Astrocyte (in vitro differentiated cells and primary cell): ENCODE measurements at regions not wholly inside any gene's neighbourhood (a gene's known extent, or its start where the extent isn't known, plus 50 kb on each side); places are given as distances from the start of the nearest gene placed in this dataset.

Source experiments
- EZH2 ChIP-seq: IDR thresholded peaks from 2 replicates; pipeline ENCODE4 v1.6.1; 2012; ENCODE audit warnings: mild to moderate bottlenecking, low read length, inconsistent platforms; ENCODE audit not compliant: insufficient read depth
- TF ChIP-seq, protein P1 (sequence below): IDR thresholded peaks from 2 replicates; pipeline ENCODE4 v1.5.1; 2011; ENCODE audit warnings: low read depth, mild to moderate bottlenecking, inconsistent platforms, low read length, moderate library complexity; ENCODE audit not compliant: insufficient read depth

DNA sequence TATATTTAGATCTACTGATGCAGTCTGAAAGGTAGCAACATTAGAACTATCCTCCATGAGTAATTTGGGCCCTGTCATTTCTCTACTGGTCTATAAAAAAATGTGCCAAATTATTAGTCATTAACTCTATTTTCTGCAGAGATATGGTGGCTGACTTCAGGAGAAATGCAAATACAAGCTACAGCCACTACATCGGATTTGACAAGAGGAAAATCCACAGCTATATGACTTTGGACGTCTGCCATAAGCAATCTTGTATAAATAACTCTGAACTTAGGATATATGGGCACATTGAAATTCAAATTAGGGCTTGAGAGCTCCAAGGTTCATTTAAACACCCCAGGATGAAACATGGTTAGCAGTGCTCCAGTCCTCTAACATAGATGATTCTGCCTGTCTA, 983.0 kb upstream of the LRFN5 start:
- TF ChIP-seq, protein P1, sequence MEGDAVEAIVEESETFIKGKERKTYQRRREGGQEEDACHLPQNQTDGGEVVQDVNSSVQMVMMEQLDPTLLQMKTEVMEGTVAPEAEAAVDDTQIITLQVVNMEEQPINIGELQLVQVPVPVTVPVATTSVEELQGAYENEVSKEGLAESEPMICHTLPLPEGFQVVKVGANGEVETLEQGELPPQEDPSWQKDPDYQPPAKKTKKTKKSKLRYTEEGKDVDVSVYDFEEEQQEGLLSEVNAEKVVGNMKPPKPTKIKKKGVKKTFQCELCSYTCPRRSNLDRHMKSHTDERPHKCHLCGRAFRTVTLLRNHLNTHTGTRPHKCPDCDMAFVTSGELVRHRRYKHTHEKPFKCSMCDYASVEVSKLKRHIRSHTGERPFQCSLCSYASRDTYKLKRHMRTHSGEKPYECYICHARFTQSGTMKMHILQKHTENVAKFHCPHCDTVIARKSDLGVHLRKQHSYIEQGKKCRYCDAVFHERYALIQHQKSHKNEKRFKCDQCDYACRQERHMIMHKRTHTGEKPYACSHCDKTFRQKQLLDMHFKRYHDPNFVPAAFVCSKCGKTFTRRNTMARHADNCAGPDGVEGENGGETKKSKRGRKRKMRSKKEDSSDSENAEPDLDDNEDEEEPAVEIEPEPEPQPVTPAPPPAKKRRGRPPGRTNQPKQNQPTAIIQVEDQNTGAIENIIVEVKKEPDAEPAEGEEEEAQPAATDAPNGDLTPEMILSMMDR = no peak
- TF ChIP-seq EZH2 = no peak
